Tibial artery (tissue), 4 donors: ENCODE measurements at regions not wholly inside any gene's neighbourhood (a gene's known extent, or its start where the extent isn't known, plus 50 kb on each side); places are given as distances from the start of the nearest gene placed in this dataset.

Experiments used
- DNase-seq, 2 donors: peaks; one replicate each; pipeline ENCODE4 v3.0.0-alpha.2; 2019
- H3K27ac ChIP-seq, 2 donors: fragments of 200-600 bp; sonication (generic) in 1 of 2; 1 replicate in 1 of 2; 2 replicates in 1 of 2; pipeline ENCODE4 v1.5.1; 2018 to 2019; ENCODE audit warnings: mild to moderate bottlenecking in 1 of 2
- H3K27me3 ChIP-seq, 2 donors: fragments of 200-600 bp; sonication (generic) in 1 of 2; one replicate each; pipeline versions ENCODE4 v1.5.1 to v1.6.0; 2016 to 2019
- H3K36me3 ChIP-seq, 3 donors: fragments of 200-600 bp; sonication (generic) in 2 of 3; one replicate each; pipeline ENCODE4 v1.5.1; 2016 to 2019; ENCODE audit warnings: mild to moderate bottlenecking in 2 of 3
- H3K4me1 ChIP-seq, 4 donors: fragments of 200-600 bp; sonication (generic) in 2 of 4; 1 replicate in 3 of 4; 2 replicates in 1 of 4; pipeline ENCODE4 v1.5.1; 2016 to 2019
- H3K4me3 ChIP-seq, 2 donors: fragments of 200-600 bp; sonication (generic) in 1 of 2; 1 replicate in 1 of 2; 2 replicates in 1 of 2; pipeline ENCODE4 v1.5.1; 2018 to 2019; ENCODE audit warnings: mild to moderate bottlenecking in 2 of 2
- H3K9me3 ChIP-seq, 3 donors: fragments of 200-600 bp; sonication (generic) in 1 of 3; one replicate each; pipeline ENCODE4 v1.5.1; 2016 to 2019
- intact Hi-C: fragments of 100-400 bp; cut with DNase I; formaldehyde crosslinking; loops from one replicate; pipeline ENCODE4 v1.15.0; 2023; ENCODE audit warnings: low total_unique reads
- TF ChIP-seq, protein P1 (sequence below), 2 experiments: fragments of 200-600 bp in 1 of 2; fragments of 450-650 bp in 1 of 2; IDR thresholded peaks; one replicate each; pipeline ENCODE4 v1.5.1; 2017 to 2019; ENCODE audit warnings: antibody characterized with exemption in 2 of 2, mild to moderate bottlenecking in 1 of 2, moderate library complexity in 1 of 2

DNA sequence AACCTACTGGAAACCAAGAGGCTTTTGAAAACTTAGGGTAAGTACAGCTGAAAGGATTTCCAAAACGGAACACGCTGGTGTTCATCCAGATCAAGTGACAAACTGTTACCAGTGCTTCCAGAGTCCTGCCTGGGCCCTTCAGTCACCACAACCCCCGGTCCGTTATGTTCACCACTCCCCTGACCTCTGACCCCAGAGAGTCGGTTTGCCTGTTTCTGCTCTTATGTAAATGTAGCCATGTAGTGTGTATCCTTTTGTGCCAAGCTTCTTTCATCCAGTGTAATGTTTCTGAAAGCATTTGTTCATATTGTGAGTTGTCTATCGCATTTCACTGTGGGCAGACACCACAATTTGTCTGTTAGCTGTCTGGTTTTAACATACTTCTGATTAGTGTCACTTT lies 217.5 kb downstream of the NCK2 start:
- intact Hi-C loops = no loop called here
- no peaks in the 10 kb centered on the region for H3K27me3 ChIP-seq
- no peaks in the 10 kb centered on the region for H3K36me3 ChIP-seq
- TF ChIP-seq, protein P1, sequence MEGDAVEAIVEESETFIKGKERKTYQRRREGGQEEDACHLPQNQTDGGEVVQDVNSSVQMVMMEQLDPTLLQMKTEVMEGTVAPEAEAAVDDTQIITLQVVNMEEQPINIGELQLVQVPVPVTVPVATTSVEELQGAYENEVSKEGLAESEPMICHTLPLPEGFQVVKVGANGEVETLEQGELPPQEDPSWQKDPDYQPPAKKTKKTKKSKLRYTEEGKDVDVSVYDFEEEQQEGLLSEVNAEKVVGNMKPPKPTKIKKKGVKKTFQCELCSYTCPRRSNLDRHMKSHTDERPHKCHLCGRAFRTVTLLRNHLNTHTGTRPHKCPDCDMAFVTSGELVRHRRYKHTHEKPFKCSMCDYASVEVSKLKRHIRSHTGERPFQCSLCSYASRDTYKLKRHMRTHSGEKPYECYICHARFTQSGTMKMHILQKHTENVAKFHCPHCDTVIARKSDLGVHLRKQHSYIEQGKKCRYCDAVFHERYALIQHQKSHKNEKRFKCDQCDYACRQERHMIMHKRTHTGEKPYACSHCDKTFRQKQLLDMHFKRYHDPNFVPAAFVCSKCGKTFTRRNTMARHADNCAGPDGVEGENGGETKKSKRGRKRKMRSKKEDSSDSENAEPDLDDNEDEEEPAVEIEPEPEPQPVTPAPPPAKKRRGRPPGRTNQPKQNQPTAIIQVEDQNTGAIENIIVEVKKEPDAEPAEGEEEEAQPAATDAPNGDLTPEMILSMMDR (IDR thresholded peaks at IDR 0.05) = no peak
- H3K4me1 ChIP-seq = no peaks in the 10 kb centered on the region
- no peaks in the 10 kb centered on the region for H3K9me3 ChIP-seq
- no peak overlapping the region for H3K4me3 ChIP-seq
- DNase-seq = no peak
- H3K27ac ChIP-seq = no peak overlapping the region

DNA sequence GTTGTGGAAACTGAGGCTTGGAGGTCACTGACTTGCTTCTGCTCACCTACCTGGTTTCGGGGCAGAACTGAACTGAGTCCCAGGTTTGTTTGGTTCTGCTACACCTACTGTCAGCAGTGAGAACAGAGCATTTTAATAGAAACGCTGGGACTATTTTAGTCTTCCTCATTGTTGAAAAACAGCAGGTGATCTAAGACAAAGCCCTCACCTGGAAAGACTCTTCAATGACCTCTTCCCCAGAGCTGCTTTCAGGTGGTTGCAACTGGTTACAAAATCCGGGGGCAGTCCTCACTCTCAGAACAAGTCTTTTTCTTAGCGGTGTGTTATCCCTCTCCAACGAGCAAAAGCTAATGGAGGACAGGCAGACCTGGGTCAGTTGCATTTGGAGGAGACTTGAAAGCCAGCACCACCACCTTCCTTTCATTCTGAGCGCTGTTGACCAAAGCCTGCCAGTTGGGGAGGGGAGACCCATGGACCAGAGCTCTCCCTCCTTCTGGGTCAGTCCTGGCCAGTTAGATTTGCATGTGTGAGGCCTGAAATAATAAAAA lies 217.0 kb downstream of the NCK2 start:
- Histone ChIP-seq H3K9me3 (no peaks in the 10 kb centered on the region), H3K4me3 (no peak overlapping the region), H3K36me3 (no peaks in the 10 kb centered on the region), H3K27ac (no peak overlapping the region), H3K27me3 (no peaks in the 10 kb centered on the region), H3K4me1 (no peaks in the 10 kb centered on the region)
- TF ChIP-seq, protein P1 (IDR thresholded peaks at IDR 0.05) = no peak
- intact Hi-C loops = no loop called here
- DNase-seq = no peak

DNA sequence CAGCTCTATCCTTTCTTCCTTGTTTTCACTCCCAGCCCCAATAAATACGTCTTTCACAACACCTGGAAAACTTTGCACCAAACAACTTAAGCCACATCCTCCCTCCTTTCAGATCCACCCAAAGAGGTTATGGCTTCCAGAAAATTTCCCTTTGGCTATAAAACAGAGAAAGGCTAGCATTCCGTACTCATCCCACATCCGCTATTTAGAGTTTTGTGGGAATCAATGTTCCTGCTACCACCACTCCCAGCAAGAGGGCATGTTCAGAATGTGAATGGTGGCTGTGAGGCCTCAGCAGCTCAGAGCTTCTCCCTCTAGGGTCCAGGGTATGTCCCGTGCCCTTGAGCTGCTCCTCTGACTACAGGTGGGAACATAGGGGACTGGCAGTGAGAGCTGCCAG lies 214.6 kb downstream of the NCK2 start:
- no peak overlapping the region for H3K4me3 ChIP-seq
- DNase-seq = no peak
- no peaks in the 10 kb centered on the region for H3K36me3 ChIP-seq
- H3K27me3 ChIP-seq = no peaks in the 10 kb centered on the region
- intact Hi-C loops = no loop called here
- H3K9me3 ChIP-seq = no peaks in the 10 kb centered on the region
- no peaks in the 10 kb centered on the region for H3K4me1 ChIP-seq
- TF ChIP-seq, protein P1 (IDR thresholded peaks at IDR 0.05) = no peak
- H3K27ac ChIP-seq = no peak overlapping the region

DNA sequence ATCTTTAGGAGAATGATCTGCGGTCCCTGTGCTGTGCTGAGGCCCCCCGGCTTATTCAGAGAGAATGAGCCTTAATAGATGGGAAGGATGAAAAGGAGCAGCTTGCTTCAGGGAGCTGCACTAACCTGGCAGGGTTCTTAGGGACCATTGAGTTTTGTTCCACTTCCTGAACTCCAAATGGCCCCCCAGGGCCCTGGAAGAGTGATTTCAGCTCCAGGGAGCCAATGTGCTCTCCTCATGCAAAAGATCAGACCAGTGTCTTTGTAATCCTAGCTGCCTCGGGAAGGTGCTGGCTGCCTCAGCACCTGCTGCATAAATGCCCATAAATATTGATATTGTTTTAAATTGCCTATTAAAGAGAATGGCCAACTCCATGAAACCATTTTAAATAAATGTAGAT lies 210.2 kb downstream of the NCK2 start:
- Histone ChIP-seq H3K4me1 (no peaks in the 10 kb centered on the region), H3K9me3 (no peaks in the 10 kb centered on the region), H3K27ac (no peak overlapping the region), H3K36me3 (no peaks in the 10 kb centered on the region), H3K27me3 (no peaks in the 10 kb centered on the region), H3K4me3 (no peak overlapping the region)
- intact Hi-C loops = no loop called here
- DNase-seq = no peak
- TF ChIP-seq, protein P1 (IDR thresholded peaks at IDR 0.05) = no peak

DNA sequence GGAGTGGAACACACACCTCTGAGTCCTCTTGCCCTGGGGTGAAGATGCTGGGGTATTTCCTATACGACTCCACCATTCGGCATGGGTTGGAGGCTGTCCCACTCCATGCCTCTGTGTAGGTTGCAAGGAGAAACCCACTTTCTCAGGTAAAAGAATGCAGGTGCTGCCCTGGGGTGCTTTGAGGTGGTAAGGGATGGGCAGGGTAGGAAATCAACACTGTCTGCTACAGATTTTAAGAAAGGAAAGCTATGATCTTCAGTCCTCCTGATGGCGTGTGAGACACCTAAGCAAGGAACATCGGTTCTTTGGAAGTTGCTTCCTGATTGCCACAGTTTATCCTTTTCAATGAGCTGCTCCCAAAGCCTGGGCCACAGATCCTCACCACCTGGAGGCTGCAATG lies 209.2 kb downstream of the NCK2 start:
- Histone ChIP-seq H3K4me3 (no peak overlapping the region), H3K27ac (no peak overlapping the region), H3K9me3 (no peaks in the 10 kb centered on the region), H3K36me3 (no peaks in the 10 kb centered on the region), H3K27me3 (no peaks in the 10 kb centered on the region), H3K4me1 (no peaks in the 10 kb centered on the region)
- TF ChIP-seq, protein P1 (IDR thresholded peaks at IDR 0.05) = no peak
- no peak for DNase-seq
- intact Hi-C loops = no loop called here

DNA sequence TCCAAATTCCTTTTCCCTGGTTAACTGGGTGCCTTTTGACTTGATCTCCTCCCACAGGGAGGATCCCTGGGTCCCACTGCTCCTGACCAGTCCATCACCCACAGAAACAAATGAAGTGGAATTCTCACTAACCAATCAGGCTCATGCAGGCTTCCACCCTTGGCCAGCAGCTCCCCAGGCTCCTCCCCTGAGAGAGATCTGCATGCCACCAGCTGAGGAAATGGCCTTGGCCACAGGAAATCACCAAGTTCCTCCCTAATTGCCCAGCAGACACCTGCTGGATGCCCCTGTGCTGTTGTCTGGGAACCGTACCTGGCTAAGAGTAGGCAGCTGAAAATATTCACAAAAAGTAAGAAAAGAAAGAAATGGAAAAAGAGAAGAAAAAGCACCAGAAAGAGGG lies 207.4 kb downstream of the NCK2 start:
- TF ChIP-seq, protein P1 (IDR thresholded peaks at IDR 0.05) = no peak
- no peak for DNase-seq
- Histone ChIP-seq H3K4me3 (no peak overlapping the region), H3K9me3 (no peaks in the 10 kb centered on the region), H3K27me3 (no peaks in the 10 kb centered on the region), H3K27ac (no peak overlapping the region), H3K4me1 (no peaks in the 10 kb centered on the region), H3K36me3 (no peaks in the 10 kb centered on the region)
- intact Hi-C loops = no loop called here
